HG03045 (cell line): ENCODE measurements at regions not wholly inside any gene's neighbourhood (a gene's known extent, or its start where the extent isn't known, plus 50 kb on each side); places are given as distances from the start of the nearest gene placed in this dataset.
"Not testable (repeated sequence)": the region's sequence is repeated elsewhere in the genome, so short reads cannot be mapped to it uniquely, and the experiment has no call there.

Experiments used
- ATAC-seq: cut with Tn5 transposase; IDR thresholded peaks from one replicate; pipeline ENCODE4 v1.9.1; 2021; ENCODE audit warnings: mild to moderate bottlenecking, moderate library complexity; ENCODE audit not compliant: unreplicated experiment

- no peak for ATAC-seq
These were observed 117.7 kb upstream of the KCNJ3 start for GRCh38 chr2:154580767-154581166.

GRCh38 chr2:154582694-154583093 lies 115.8 kb upstream of the KCNJ3 start:
- ATAC-seq = not testable (repeated sequence)

GRCh38 chr2:154583274-154583673 lies 115.2 kb upstream of the KCNJ3 start:
- not testable (repeated sequence) for ATAC-seq

- no peak for ATAC-seq
These were observed 110.8 kb upstream of the KCNJ3 start for GRCh38 chr2:154587739-154588138.

- no peak for ATAC-seq
These were observed 109.7 kb upstream of the KCNJ3 start for GRCh38 chr2:154588838-154589237.

GRCh38 chr2:154589514-154589913 lies 109.0 kb upstream of the KCNJ3 start:
- no peak for ATAC-seq

- no peak for ATAC-seq
These were observed 107.1 kb upstream of the KCNJ3 start for GRCh38 chr2:154591294-154591820.

GRCh38 chr2:154599189-154599588 lies 99.3 kb upstream of the KCNJ3 start:
- no peak for ATAC-seq

- ATAC-seq = no peak
These were observed 97.5 kb upstream of the KCNJ3 start for GRCh38 chr2:154600927-154601494.

GRCh38 chr2:154603682-154604081 lies 94.8 kb upstream of the KCNJ3 start:
- no peak for ATAC-seq

GRCh38 chr2:154608438-154608837 lies 90.1 kb upstream of the KCNJ3 start:
- no peak for ATAC-seq

GRCh38 chr2:154614906-154615305 lies 83.6 kb upstream of the KCNJ3 start:
- no peak for ATAC-seq

- ATAC-seq = no peak
These were observed 81.8 kb upstream of the KCNJ3 start for GRCh38 chr2:154616659-154617058.

- no peak for ATAC-seq
These were observed 78.0 kb upstream of the KCNJ3 start for GRCh38 chr2:154620471-154620870.

- peak; percentile 54 for ATAC-seq
These were observed 74.7 kb upstream of the KCNJ3 start for GRCh38 chr2:154623819-154624218.

- no peak for ATAC-seq
These were observed 61.0 kb upstream of the KCNJ3 start for GRCh38 chr2:154637456-154637855.

GRCh38 chr2:154638783-154639182 lies 59.7 kb upstream of the KCNJ3 start:
- ATAC-seq = no peak

- no peak for ATAC-seq
These were observed 58.5 kb upstream of the KCNJ3 start for GRCh38 chr2:154640000-154640399.
